COLO668 (cell line): ENCODE measurements at regions not wholly inside any gene's neighbourhood (a gene's known extent, or its start where the extent isn't known, plus 50 kb on each side); places are given as distances from the start of the nearest gene placed in this dataset.

Experiments
- DNase-seq: peaks from one replicate; lab custom pipeline; 2025; ENCODE audit not compliant: unreplicated experiment; lab: John Stamatoyannopoulos, UW

- no peak for DNase-seq
Measured at GRCh38 chr1:36583980-36584782, 101.5 kb upstream of the CSF3R start.

- DNase-seq: no peak
Measured at GRCh38 chr1:36583080-36583479, 100.4 kb upstream of the CSF3R start.

- DNase-seq: no peak
Measured at GRCh38 chr1:36582066-36582755, 99.5 kb upstream of the CSF3R start.

- no peak for DNase-seq
Measured at GRCh38 chr1:36580524-36580923, 97.8 kb upstream of the CSF3R start.

- no peak for DNase-seq
Measured at GRCh38 chr1:36579039-36579438, 96.3 kb upstream of the CSF3R start.

- DNase-seq: no peak
Measured at GRCh38 chr1:36576551-36577110, 93.9 kb upstream of the CSF3R start.

- peak; percentile 75 for DNase-seq
Measured at GRCh38 chr1:36576118-36576517, 93.4 kb upstream of the CSF3R start.

- no peak for DNase-seq
Measured at GRCh38 chr1:36573445-36573844, 90.7 kb upstream of the CSF3R start.

GRCh38 chr1:36572906-36573305 lies 90.2 kb upstream of the CSF3R start:
- DNase-seq: peak; percentile 49

GRCh38 chr1:36572142-36572715 lies 89.5 kb upstream of the CSF3R start:
- no peak for DNase-seq

- DNase-seq: no peak
Measured at GRCh38 chr1:36571106-36571505, 88.4 kb upstream of the CSF3R start.

GRCh38 chr1:36570478-36571060 lies 87.9 kb upstream of the CSF3R start:
- DNase-seq: no peak

GRCh38 chr1:36570006-36570405 lies 87.3 kb upstream of the CSF3R start:
- no peak for DNase-seq

- no peak for DNase-seq
Measured at GRCh38 chr1:36567601-36568341, 85.1 kb upstream of the CSF3R start.

GRCh38 chr1:36565576-36566501 lies 83.1 kb upstream of the CSF3R start:
- DNase-seq: no peak

GRCh38 chr1:36562181-36562685 lies 79.5 kb upstream of the CSF3R start:
- no peak for DNase-seq

GRCh38 chr1:36561361-36561724 lies 78.6 kb upstream of the CSF3R start:
- no peak for DNase-seq

- no peak for DNase-seq
Measured at GRCh38 chr1:36560621-36561360, 78.1 kb upstream of the CSF3R start.

GRCh38 chr1:36560177-36560576 lies 77.5 kb upstream of the CSF3R start:
- DNase-seq: no peak
